OCI-LY1 (cell line): ENCODE measurements at regions not wholly inside any gene's neighbourhood (a gene's known extent, or its start where the extent isn't known, plus 50 kb on each side); places are given as distances from the start of the nearest gene placed in this dataset.
A peak's percentile ranks its signal among the peaks of the same experiment; 100 is the strongest.
"Not testable (repeated sequence)": the region's sequence is repeated elsewhere in the genome, so short reads cannot be mapped to it uniquely, and the experiment has no call there.

Experiments
- H2AFZ ChIP-seq: fragments of 200-600 bp; sonication (generic), shearing (Covaris generic); 2 replicates; pipeline ENCODE4 v1.6.0; 2014; ENCODE audit warnings: antibody characterized with exemption, mild to moderate bottlenecking, low read length
- H3F3A ChIP-seq: fragments of 200-600 bp; sonication (generic), shearing (Covaris generic); 2 replicates; pipeline ENCODE4 v1.6.0; 2014; ENCODE audit warnings: mild to moderate bottlenecking, antibody characterized with exemption, low read length, moderate library complexity; ENCODE audit not compliant: insufficient read depth
- H3K27ac ChIP-seq: fragments of 200-600 bp; sonication (generic); 2 replicates; pipeline ENCODE4 v1.5.1; 2014; ENCODE audit warnings: low read length, mixed run types, mild to moderate bottlenecking, low read depth; ENCODE audit not compliant: poor library complexity, severe bottlenecking
- H3K27me3 ChIP-seq: fragments of 200-600 bp; sonication (generic); 2 replicates; pipeline ENCODE4 v1.6.0; 2014; ENCODE audit warnings: antibody characterized with exemption, mild to moderate bottlenecking, low read length, moderate library complexity; ENCODE audit not compliant: insufficient read depth
- H3K36me3 ChIP-seq: fragments of 200-600 bp; sonication (generic); 2 replicates; pipeline ENCODE4 v1.6.1; 2014; ENCODE audit warnings: mild to moderate bottlenecking, antibody characterized with exemption, low read length, moderate library complexity, mixed read lengths; ENCODE audit not compliant: insufficient read depth
- H3K4me1 ChIP-seq: fragments of 200-600 bp; sonication (generic); 2 replicates; pipeline ENCODE4 v1.5.1; 2014; ENCODE audit warnings: mild to moderate bottlenecking, low read length, moderate library complexity; ENCODE audit not compliant: insufficient read depth, severe bottlenecking
- H3K4me2 ChIP-seq: fragments of 200-600 bp; sonication (generic), shearing (Covaris generic); 2 replicates; pipeline ENCODE4 v1.6.1; 2014; ENCODE audit warnings: low read length
- H3K4me3 ChIP-seq: fragments of 200-600 bp; sonication (generic); 2 replicates; pipeline ENCODE4 v1.5.1; 2014; ENCODE audit warnings: low read length, low read depth, mild to moderate bottlenecking, mixed read lengths; ENCODE audit not compliant: poor library complexity, severe bottlenecking
- H3K79me2 ChIP-seq: fragments of 200-600 bp; shearing (Covaris generic); 2 replicates; pipeline ENCODE4 v1.6.1; 2016; ENCODE audit warnings: mixed run types, low read length, mixed read lengths; ENCODE audit not compliant: insufficient read depth
- H3K9ac ChIP-seq: fragments of 200-600 bp; sonication (generic), shearing (Covaris generic); 2 replicates; pipeline ENCODE4 v1.6.1; 2014; ENCODE audit warnings: mild to moderate bottlenecking, low read length, mixed read lengths
- H3K9me2 ChIP-seq: fragments of 200-600 bp; sonication (generic), shearing (Covaris generic); 2 replicates; pipeline ENCODE4 v1.6.1; 2014; ENCODE audit warnings: low read depth, mild to moderate bottlenecking, low read length, mixed read lengths
- H3K9me3 ChIP-seq: fragments of 200-600 bp; shearing (Covaris generic); 2 replicates; pipeline ENCODE4 v1.6.1; 2014; ENCODE audit warnings: low read length, mixed read lengths
- H4K20me1 ChIP-seq: fragments of 200-600 bp; sonication (generic), shearing (Covaris generic); 2 replicates; pipeline ENCODE4 v1.6.0; 2016; ENCODE audit warnings: mild to moderate bottlenecking, low read length; ENCODE audit not compliant: insufficient read depth
- CTCF ChIP-seq: fragments of 200-600 bp; sonication (generic), shearing (Covaris generic); IDR thresholded peaks from 2 replicates; pipeline ENCODE4 v1.5.1; 2017; ENCODE audit warnings: mild to moderate bottlenecking, antibody characterized with exemption, low read length, moderate library complexity, mixed read lengths

GRCh38 chr17:15836991-15837390 lies 104.9 kb downstream of the TBC1D26 start:
- not testable (repeated sequence) for H3K4me2 ChIP-seq, H3K36me3 ChIP-seq, H3F3A ChIP-seq, H3K79me2 ChIP-seq, H3K9me3 ChIP-seq, H3K4me1 ChIP-seq, H3K9ac ChIP-seq, H2AFZ ChIP-seq, H3K27me3 ChIP-seq, H3K27ac ChIP-seq, H3K9me2 ChIP-seq, H4K20me1 ChIP-seq, H3K4me3 ChIP-seq

- H3K4me2 ChIP-seq, H3K9me3 ChIP-seq, H3K9ac ChIP-seq, H3K4me1 ChIP-seq, H2AFZ ChIP-seq, H3K36me3 ChIP-seq, H3K79me2 ChIP-seq, H3K9me2 ChIP-seq, H4K20me1 ChIP-seq, H3K27me3 ChIP-seq, H3K4me3 ChIP-seq, H3K27ac ChIP-seq, H3F3A ChIP-seq: not testable (repeated sequence)
These were observed 97.3 kb upstream of the ADORA2B start for GRCh38 chr17:15847447-15848229.

GRCh38 chr17:15849054-15849453 lies 95.9 kb upstream of the ADORA2B start:
- not testable (repeated sequence) for H3K4me3 ChIP-seq, H3F3A ChIP-seq, H4K20me1 ChIP-seq, H3K4me1 ChIP-seq, H2AFZ ChIP-seq, H3K27ac ChIP-seq, H3K9ac ChIP-seq, H3K27me3 ChIP-seq, H3K36me3 ChIP-seq, H3K4me2 ChIP-seq, H3K9me3 ChIP-seq, H3K79me2 ChIP-seq, H3K9me2 ChIP-seq
- TF ChIP-seq CTCF = peak; percentile 38

GRCh38 chr17:15850071-15850470 lies 94.9 kb upstream of the ADORA2B start:
- not testable (repeated sequence) for H3K9ac ChIP-seq, H3K27me3 ChIP-seq, H3K4me3 ChIP-seq, H4K20me1 ChIP-seq, H3K36me3 ChIP-seq, H3K4me2 ChIP-seq, H3K4me1 ChIP-seq, H3F3A ChIP-seq, H3K79me2 ChIP-seq, H3K9me2 ChIP-seq, H3K27ac ChIP-seq, H2AFZ ChIP-seq, H3K9me3 ChIP-seq

- H3K27me3 ChIP-seq, H3K36me3 ChIP-seq, H3K4me1 ChIP-seq, H3K9me3 ChIP-seq, H3K4me3 ChIP-seq, H3K9me2 ChIP-seq, H3K79me2 ChIP-seq, H3F3A ChIP-seq, H3K4me2 ChIP-seq, H2AFZ ChIP-seq, H3K9ac ChIP-seq, H4K20me1 ChIP-seq, H3K27ac ChIP-seq: not testable (repeated sequence)
These were observed 94.2 kb upstream of the ADORA2B start for GRCh38 chr17:15850687-15851086.

- H3K9me2 ChIP-seq, H3K27ac ChIP-seq, H3K4me1 ChIP-seq, H3K36me3 ChIP-seq, H3K27me3 ChIP-seq, H3K9ac ChIP-seq, H2AFZ ChIP-seq, H3K4me3 ChIP-seq, H3K9me3 ChIP-seq, H3K79me2 ChIP-seq, H3K4me2 ChIP-seq, H3F3A ChIP-seq, H4K20me1 ChIP-seq: not testable (repeated sequence)
These were observed 92.1 kb upstream of the ADORA2B start for GRCh38 chr17:15852863-15853262.

GRCh38 chr17:15856191-15856590 lies 88.7 kb upstream of the ADORA2B start:
- not testable (repeated sequence) for H3K4me2 ChIP-seq, H3K9ac ChIP-seq, H3K36me3 ChIP-seq, H3K4me1 ChIP-seq, H3F3A ChIP-seq, H3K27me3 ChIP-seq, H2AFZ ChIP-seq, H3K9me2 ChIP-seq, H3K79me2 ChIP-seq, H3K4me3 ChIP-seq, H3K9me3 ChIP-seq, H3K27ac ChIP-seq, H4K20me1 ChIP-seq
